HG03097 (cell line): ENCODE measurements at regions not wholly inside any gene's neighbourhood (a gene's known extent, or its start where the extent isn't known, plus 50 kb on each side); places are given as distances from the start of the nearest gene placed in this dataset.
"Not testable (repeated sequence)": the region's sequence is repeated elsewhere in the genome, so short reads cannot be mapped to it uniquely, and the experiment has no call there.

ENCODE experiments used
- ATAC-seq: cut with Tn5 transposase; IDR thresholded peaks from one replicate; pipeline ENCODE4 v1.9.1; 2021; ENCODE audit not compliant: unreplicated experiment, low FRiP score

GRCh38 chr10:70987396-70988130 is 99.2 kb upstream of the PCBD1 start:
- no peak for ATAC-seq

- not testable (repeated sequence) for ATAC-seq
These were observed 101.8 kb upstream of the PCBD1 start for GRCh38 chr10:70990156-70990555.

GRCh38 chr10:70990681-70991080 is 102.3 kb upstream of the PCBD1 start:
- no peak for ATAC-seq

- ATAC-seq = no peak
These were observed 103.1 kb upstream of the PCBD1 start for GRCh38 chr10:70991140-70992124.

GRCh38 chr10:70992436-70992835 is 104.1 kb upstream of the PCBD1 start:
- no peak for ATAC-seq

- no peak for ATAC-seq
These were observed 104.7 kb upstream of the PCBD1 start for GRCh38 chr10:70993051-70993450.

- ATAC-seq = no peak
These were observed 108.2 kb upstream of the PCBD1 start for GRCh38 chr10:70996549-70996948.

- ATAC-seq = no peak
These were observed 108.9 kb upstream of the PCBD1 start for GRCh38 chr10:70997236-70997635.

- no peak for ATAC-seq
These were observed 109.7 kb upstream of the PCBD1 start for GRCh38 chr10:70998086-70998485.

GRCh38 chr10:71001470-71001869 is 113.1 kb upstream of the PCBD1 start:
- no peak for ATAC-seq

- ATAC-seq = no peak
These were observed 116.1 kb upstream of the PCBD1 start for GRCh38 chr10:71004176-71005075.

GRCh38 chr10:71005337-71006305 is 117.3 kb upstream of the PCBD1 start:
- no peak for ATAC-seq

- no peak for ATAC-seq
These were observed 118.1 kb upstream of the PCBD1 start for GRCh38 chr10:71006506-71006905.

- no peak for ATAC-seq
These were observed 119.2 kb upstream of the PCBD1 start for GRCh38 chr10:71007516-71007915.

- no peak for ATAC-seq
These were observed 119.8 kb upstream of the PCBD1 start for GRCh38 chr10:71008150-71008549.

- no peak for ATAC-seq
These were observed 120.8 kb upstream of the PCBD1 start for GRCh38 chr10:71009126-71009525.

GRCh38 chr10:71010730-71011129 is 122.4 kb upstream of the PCBD1 start:
- ATAC-seq = no peak

- ATAC-seq = no peak
These were observed 122.8 kb upstream of the PCBD1 start for GRCh38 chr10:71011141-71011540.

GRCh38 chr10:71014021-71014805 is 125.8 kb upstream of the PCBD1 start:
- no peak for ATAC-seq
